Kidney (tissue), 13 donors: ENCODE measurements at regions not wholly inside any gene's neighbourhood (a gene's known extent, or its start where the extent isn't known, plus 50 kb on each side); places are given as distances from the start of the nearest gene placed in this dataset.

Experiments
- DNase-seq, 5 donors: peaks; one replicate each; pipeline ENCODE4 v3.0.0-alpha.2; 2013 to 2020
- FAIRE-seq: peaks from 2 replicates; lab custom pipeline; 2012; peaks lifted over from hg19 to GRCh38; lab: Jason Lieb, UNC
- H3K27ac ChIP-seq, 2 donors: one replicate each; pipeline ENCODE4 v1.7.0; 2013; ENCODE audit warnings: low read depth in 2 of 2, low read length in 2 of 2, inconsistent platforms in 1 of 2
- H3K27me3 ChIP-seq: one replicate; pipeline ENCODE4 v1.7.1; 2013; ENCODE audit warnings: low read length, inconsistent platforms; ENCODE audit not compliant: control insufficient read depth, insufficient read depth
- H3K36me3 ChIP-seq, 3 donors: one replicate each; pipeline versions ENCODE4 v1.7.0 to v1.7.1; 2013; ENCODE audit warnings: low read length in 3 of 3, control low read depth in 1 of 3, inconsistent platforms in 1 of 3; ENCODE audit not compliant: insufficient read depth in 3 of 3, control insufficient read depth in 2 of 3
- H3K4me1 ChIP-seq, 3 donors: one replicate each; pipeline versions ENCODE4 v1.7.0 to v1.7.1; 2013; ENCODE audit warnings: low read length in 3 of 3, inconsistent platforms in 1 of 3, low read depth in 1 of 3; ENCODE audit not compliant: control insufficient read depth in 2 of 3, insufficient read depth in 2 of 3
- H3K4me3 ChIP-seq, 3 donors: one replicate each; pipeline versions ENCODE4 v1.7.0 to v1.8.1; 2013; ENCODE audit warnings: low read length in 3 of 3, control low read depth in 1 of 3, inconsistent platforms in 1 of 3
- H3K9ac ChIP-seq, 3 donors: one replicate each; pipeline versions ENCODE4 v1.7.0 to v1.7.1; 2013; ENCODE audit warnings: low read length in 3 of 3, control low read depth in 1 of 3, inconsistent platforms in 1 of 3
- H3K9me3 ChIP-seq, 3 donors: one replicate each; pipeline versions ENCODE4 v1.7.0 to v1.7.1; 2013; ENCODE audit warnings: low read length in 3 of 3, control low read depth in 1 of 3, inconsistent platforms in 1 of 3; ENCODE audit not compliant: control insufficient read depth in 2 of 3, insufficient read depth in 1 of 3
- intact Hi-C: fragments of 100-400 bp; cut with DNase I; formaldehyde crosslinking; loops from one replicate; pipeline ENCODE4 v1.11.1; 2022
- TF ChIP-seq, protein P1 (sequence below): IDR thresholded peaks from 3 replicates; pipeline ENCODE4 v1.5.1; 2012; ENCODE audit warnings: mild to moderate bottlenecking, moderate library complexity, borderline replicate concordance; ENCODE audit not compliant: insufficient read depth; ENCODE audit errors: extremely low read depth
- donor health status: control.
- donor health status: control.
- donor health status: control.
- donor health status: control.
- donor health status: control.
- donor health status: DM: yes; HTN: yes; CAD: no.
- donor health status: Normal renal cell carcinoma (clear cell type).

DNA sequence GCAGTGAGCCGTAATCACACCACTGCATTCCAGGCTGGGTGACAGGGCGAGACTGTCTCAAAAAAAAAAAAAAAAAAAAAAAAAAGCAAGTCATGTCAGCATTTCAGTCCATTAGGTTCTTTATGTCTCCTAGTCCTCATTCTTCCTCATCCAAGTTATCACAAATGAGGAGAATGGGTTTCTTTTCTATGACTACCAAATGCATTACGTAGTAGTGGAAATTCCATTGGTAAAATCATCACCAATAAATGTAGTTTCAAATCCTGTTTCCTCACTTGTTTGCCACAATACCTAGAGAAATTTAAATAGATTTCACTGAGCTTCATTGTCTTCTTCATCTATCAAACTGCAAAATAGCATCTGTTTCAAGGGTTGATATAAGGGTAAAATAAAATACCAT lies 317.6 kb upstream of the MME start:
- no peak for FAIRE-seq
- intact Hi-C loops = no loop called here

DNA sequence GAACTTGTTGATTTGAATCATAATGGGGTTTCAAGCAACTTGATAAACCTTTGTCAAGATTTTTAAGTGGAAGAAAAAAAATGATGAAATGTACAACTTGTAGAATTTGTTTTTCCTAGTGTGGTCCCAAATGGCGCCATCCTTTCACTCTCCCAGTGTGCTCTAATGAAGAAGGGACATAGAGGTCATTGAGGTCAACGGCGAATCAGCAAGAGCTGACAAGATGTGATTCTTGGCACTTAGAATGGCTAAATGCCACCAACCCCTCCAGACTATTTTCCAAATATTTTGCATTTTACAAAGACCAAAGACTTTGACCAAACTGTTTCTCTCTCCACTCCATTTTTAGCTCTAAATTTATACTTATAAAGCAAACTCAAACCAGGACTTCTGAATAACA lies 320.2 kb upstream of the MME start:
- no peak overlapping the region for H3K9ac ChIP-seq
- H3K27ac ChIP-seq = no peak overlapping the region
- H3K4me1 ChIP-seq = no peaks in the 10 kb centered on the region
- H3K9me3 ChIP-seq = no peaks in the 10 kb centered on the region
- H3K4me3 ChIP-seq = no peak overlapping the region
- FAIRE-seq (no peak), DNase-seq (no peak)
- no peaks in the 10 kb centered on the region for H3K36me3 ChIP-seq
- TF ChIP-seq, protein P1, sequence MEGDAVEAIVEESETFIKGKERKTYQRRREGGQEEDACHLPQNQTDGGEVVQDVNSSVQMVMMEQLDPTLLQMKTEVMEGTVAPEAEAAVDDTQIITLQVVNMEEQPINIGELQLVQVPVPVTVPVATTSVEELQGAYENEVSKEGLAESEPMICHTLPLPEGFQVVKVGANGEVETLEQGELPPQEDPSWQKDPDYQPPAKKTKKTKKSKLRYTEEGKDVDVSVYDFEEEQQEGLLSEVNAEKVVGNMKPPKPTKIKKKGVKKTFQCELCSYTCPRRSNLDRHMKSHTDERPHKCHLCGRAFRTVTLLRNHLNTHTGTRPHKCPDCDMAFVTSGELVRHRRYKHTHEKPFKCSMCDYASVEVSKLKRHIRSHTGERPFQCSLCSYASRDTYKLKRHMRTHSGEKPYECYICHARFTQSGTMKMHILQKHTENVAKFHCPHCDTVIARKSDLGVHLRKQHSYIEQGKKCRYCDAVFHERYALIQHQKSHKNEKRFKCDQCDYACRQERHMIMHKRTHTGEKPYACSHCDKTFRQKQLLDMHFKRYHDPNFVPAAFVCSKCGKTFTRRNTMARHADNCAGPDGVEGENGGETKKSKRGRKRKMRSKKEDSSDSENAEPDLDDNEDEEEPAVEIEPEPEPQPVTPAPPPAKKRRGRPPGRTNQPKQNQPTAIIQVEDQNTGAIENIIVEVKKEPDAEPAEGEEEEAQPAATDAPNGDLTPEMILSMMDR = no peak
- H3K27me3 ChIP-seq = no peaks in the 10 kb centered on the region
- intact Hi-C loops = no loop called here

More for the DNA sequence above, 317.6 kb upstream of the MME start:
- no peak overlapping the region for H3K9ac ChIP-seq
- H3K36me3 ChIP-seq = no peaks in the 10 kb centered on the region
- no peaks in the 10 kb centered on the region for H3K4me1 ChIP-seq
- peaks cover 0 to 3% (median 0%) of the 10 kb centered on the region in 3 donors for H3K9me3 ChIP-seq
- no peaks in the 10 kb centered on the region for H3K27me3 ChIP-seq
- DNase-seq = no peak
- no peak overlapping the region for H3K4me3 ChIP-seq
- TF ChIP-seq, protein P1 = no peak
- no peak overlapping the region for H3K27ac ChIP-seq

DNA sequence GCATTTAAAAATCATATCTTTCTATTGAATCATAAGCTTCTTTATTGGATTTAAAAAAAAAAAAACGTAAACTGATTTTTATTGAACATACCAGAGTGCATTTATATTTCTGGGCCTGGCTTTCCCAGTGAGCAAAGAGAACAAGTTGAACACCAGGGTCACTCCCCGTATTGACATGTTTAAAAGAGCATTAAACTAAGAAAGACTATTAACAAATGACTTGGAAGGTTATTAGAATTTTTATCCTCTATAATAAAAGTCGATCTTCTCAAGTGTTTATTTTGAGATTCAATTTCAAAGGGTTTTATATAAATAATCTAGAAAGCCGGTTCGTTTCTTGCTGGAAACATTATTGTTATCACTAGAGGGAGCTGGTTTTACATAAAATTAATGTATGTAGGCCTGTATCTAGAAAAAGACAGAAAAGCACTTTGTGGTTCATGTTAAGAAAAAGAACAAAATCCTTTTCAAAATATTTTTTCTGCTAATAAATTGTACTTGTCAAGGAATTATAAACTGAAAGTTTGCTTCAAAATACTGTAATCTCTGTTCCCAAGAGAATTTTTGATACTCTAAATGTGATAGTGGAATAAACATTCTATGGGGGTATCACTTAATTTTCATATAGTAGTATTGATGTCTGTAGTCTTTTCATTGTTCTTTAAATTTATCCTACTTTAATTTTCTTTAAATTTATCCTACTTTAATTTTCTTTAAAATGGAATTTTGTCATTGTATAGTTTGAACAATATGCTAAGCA lies 321.8 kb upstream of the MME start:
- DNase-seq (peak in 2 of 5 donors; percentile 41 to 46), FAIRE-seq (peak; percentile 83)
- no peaks in the 10 kb centered on the region for H3K9me3 ChIP-seq
- no peaks in the 10 kb centered on the region for H3K36me3 ChIP-seq
- no peak overlapping the region for H3K27ac ChIP-seq
- H3K4me1 ChIP-seq = no peaks in the 10 kb centered on the region
- intact Hi-C loops = no loop called here
- TF ChIP-seq, protein P1 = peak; percentile 2
- no peak overlapping the region for H3K9ac ChIP-seq
- H3K4me3 ChIP-seq = no peak overlapping the region
- no peaks in the 10 kb centered on the region for H3K27me3 ChIP-seq
